NCI-H69 (cell line): ENCODE measurements at regions not wholly inside any gene's neighbourhood (a gene's known extent, or its start where the extent isn't known, plus 50 kb on each side); places are given as distances from the start of the nearest gene placed in this dataset.
"Not testable (repeated sequence)": the region's sequence is repeated elsewhere in the genome, so short reads cannot be mapped to it uniquely, and the experiment has no call there.

Source experiments
- DNase-seq: peaks from one replicate; lab custom pipeline; 2025; lab: John Stamatoyannopoulos, UW

DNA sequence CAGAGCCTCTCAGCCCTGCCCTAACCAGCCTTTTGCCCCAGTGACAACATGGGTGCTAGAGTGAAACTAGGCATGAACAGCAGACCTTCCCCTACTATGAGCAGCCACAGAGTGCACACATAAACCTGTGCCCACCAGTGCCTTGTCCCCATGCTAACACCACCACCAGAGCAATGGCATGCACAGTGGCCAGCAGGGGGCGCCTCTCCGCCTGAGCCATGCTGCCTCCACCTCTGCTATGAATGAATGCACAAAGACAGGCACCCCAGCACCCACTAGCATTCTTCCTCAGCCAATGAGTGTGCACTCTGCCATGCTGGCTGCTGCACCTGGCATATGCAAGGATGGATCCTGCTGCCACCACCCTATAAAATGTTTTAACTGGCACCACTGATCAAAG lies 286.9 kb upstream of the FGF16 start:
- DNase-seq = no peak

DNA sequence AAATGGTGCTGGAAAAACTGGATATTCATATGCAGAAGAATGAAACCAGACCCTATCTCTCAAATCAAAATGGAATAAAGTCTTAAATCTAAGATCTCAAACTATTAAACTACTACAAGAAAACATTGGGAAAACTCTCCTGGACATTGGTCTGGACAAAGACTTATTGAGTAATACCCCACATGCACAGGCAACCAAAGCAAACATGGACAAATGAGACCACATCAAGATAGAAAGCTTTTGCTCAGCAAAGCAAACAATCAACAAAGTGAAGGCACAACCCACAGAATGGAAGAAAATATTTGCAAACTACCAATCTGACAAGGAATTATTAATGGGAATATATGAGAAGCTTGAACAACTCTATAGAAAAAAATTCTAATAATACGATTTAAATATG lies 284.4 kb upstream of the FGF16 start:
- DNase-seq = no peak

DNA sequence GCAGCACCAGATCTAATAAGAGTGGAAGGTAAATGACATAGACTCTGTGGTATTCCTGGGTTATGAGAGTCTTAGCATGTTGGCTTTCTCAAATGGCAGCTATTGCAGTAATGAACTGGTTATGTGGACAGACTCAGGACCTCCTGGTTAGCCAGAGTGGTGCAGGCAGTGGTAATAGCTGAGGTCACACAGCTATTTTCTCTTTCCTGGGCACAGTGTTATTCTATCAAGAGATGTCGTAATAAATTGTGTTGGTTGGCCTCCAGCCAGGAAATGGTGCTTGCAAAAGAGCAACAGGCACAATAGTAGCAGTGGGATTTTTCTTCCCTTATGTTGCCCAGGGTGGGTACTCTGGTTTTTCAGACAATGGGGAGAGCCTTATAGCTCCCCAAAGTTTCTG lies 279.2 kb upstream of the FGF16 start:
- no peak for DNase-seq

DNA sequence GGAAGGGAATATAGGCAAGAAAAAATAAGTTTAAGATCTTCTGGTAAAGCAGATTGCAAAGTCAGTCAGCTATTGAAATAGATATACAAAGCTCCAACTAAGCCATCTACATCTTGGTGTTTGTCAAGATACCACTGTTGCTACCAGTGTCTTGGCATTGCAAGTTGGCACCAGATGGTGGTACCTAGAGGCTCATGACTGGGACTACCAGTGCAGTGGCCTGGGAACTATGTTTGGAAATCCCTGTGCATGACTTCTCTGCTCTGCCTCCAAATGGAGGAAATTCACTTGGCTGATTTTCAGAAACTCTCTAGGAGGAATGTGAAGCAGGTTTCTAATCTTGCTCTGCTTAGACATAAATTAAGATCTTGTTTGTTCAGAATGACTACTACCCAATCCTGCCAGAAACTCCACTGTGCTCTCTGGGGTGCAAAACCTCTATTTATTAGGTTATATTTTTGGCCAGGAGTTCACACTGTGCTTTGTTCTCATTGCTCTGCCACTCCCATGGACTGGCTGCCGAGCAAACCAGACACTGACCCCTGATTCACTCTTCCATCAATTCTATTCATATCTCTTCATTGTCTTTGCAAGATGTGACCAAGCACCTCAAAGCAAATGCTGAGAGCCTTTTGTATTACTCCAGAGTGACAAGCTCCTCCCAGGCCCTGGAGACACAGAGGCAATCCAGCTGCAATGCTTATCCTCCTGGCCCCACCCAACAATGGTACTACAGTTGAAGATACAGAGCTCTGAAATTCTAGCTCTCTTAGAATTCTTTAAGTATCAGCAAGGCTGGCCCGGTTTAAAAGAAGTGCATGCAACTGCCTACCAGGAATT lies 272.3 kb upstream of the FGF16 start:
- DNase-seq = no peak

DNA sequence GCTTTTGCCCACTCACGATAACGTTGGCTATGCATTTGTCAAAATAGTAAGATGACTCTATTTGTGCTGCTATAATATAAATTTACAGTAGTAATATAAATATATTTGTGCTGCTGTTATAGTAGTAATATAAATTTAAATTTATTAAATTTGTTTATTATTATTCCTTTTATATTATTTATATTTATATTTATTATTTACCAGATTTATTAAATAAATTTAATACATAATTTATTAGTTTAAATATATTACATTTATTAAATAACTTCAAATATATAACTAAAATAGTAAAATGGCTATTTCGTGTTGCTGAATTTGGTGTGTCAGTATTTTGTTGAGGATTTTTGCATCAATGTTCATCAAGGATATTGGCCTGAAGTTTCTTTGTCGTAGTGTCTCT lies 246.5 kb upstream of the FGF16 start:
- DNase-seq = no peak

DNA sequence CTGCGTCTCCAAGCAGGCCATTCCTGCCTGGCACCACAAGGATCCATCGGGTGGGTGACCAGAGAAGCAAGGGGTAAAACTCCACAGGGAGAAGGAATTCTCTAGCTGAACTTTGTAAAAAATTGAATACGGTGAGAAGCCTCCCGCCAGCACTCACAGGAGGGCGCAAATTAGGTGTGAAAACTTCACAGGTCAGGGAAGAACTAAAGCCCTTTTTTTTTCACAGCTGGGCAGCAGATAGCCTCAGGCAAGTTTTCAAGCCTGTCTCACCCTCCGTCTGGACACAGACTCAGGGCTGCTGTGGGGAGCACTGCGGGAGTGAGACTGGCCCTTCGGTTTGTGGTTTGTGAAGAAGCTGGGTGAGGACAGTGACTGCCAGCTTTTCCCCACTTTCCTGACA lies 224.1 kb upstream of the FGF16 start:
- DNase-seq = no peak

DNA sequence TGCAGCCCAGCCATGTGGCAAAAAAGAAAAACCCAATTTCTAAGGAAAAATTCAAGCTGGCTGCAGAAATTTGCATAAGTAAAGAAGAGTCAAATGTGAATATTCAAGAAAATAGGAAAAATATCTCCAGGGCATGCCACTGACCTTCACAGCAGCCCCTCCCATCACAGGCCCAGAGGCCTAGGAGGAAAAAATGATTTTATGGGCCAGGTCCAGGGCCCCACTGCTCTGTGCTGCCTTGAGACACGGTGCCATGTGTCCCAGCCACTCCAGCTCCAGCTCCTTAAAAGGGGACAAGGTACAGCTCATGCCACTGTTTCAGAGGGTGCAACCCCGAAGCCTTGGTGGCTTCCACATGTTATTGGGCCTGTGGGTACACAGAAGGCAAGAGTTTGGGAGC lies 182.7 kb upstream of the FGF16 start:
- no peak for DNase-seq

DNA sequence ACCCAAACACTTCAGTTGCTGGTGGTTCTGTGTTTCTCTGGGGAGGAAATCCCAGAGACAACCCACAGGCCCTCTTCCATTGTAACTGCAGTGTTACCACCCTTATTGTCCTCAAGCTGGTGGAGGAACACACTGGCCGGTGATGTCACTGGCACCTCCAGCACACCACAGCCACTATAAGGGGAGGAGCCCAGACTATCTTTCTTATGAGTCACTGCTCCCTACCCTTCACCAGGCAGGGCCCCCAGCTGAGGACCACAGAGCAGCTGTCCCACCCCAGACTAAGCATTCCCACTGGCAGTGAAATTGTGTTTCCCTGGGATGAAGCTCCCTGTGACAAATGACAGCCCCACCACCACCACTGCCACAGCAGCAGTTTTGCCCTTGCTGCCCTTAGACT lies 171.8 kb upstream of the FGF16 start:
- no peak for DNase-seq

DNA sequence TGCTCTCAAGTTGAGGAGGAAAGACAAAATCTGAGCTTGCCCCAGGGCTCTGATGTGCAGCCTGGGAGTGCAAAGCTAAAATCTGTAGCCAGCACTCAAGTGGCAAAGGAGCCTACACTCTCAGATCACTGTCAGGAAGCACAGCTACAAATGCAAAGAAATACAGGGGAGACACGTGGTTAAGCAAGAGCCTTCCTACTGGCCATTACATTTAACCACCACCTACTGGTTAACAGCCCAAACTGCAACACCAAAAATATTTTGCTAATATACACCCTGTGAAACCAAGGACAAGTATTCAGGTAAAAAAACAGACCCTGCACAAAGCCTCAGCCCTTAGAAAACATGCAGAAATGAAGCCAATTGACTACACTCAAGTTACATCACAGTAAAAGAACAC lies 170.4 kb upstream of the FGF16 start:
- peak; percentile 0 for DNase-seq

DNA sequence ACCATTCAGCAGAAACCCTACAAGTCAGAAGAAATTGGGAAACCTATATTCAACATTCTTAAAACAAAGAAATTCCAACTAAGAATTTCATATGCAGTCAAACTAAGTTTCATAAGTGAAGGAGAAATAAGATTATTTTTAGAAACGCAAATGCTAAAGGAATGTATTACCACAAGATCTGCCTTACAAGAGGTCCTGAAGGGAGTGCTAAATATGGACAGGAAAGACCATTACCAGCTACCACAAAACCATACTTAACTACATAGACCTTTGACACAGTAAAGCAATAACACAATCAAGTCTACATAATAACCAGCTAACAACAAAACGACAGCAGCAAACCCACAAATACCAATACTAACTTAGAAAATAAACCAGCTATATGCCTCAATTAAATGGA lies 169.3 kb upstream of the FGF16 start:
- DNase-seq = no peak

DNA sequence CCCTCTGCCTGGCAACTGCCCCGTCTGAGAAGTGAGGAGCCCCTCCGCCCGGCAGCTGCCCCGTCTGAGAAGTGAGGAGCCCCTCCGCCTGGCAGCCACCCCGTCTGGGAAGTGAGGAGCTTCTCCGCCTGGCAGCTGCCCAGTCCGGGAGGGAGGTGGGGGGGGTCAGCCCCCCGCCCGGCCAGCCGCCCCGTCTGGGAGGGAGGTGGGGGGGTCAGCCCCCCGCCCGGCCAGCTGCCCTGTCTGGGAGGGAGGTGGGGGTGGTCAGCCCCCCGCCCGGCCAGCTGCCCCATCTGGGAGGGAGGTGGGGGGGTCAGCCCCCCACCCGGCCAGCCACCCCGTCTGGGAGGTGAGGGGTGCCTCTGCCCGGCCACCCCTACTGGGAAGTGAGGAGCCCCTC lies 167.8 kb upstream of the FGF16 start:
- not testable (repeated sequence) for DNase-seq

DNA sequence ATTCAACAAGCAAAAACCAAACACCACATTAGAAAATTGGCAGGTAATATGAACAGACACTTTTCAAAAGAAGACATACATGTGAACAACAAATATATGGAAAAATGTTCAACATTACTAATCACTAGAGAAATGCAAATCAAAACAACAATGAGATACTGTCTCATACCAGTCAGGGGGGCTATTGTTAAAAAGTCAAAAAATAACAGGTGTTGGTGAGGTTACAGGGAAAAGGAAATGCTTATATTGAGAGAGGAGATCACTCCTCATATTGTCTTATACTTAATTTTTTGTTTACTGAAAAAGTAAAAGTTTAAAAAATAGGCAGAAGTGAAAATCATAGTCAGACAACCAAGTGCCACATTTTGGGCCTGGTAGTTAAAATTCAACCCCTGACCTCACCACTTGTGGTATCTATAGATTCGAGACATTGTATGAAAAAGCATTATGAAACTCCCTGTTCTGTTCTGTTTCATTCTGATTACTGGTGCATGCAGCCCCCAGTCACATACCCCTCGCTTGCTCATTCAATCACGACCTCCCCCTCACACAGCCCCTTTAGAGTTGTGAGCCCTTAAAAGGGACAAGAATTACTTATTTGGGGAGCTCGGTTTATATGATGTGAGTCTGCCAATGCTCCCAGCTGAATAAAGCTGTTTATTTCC lies 153.7 kb upstream of the FGF16 start:
- no peak for DNase-seq

DNA sequence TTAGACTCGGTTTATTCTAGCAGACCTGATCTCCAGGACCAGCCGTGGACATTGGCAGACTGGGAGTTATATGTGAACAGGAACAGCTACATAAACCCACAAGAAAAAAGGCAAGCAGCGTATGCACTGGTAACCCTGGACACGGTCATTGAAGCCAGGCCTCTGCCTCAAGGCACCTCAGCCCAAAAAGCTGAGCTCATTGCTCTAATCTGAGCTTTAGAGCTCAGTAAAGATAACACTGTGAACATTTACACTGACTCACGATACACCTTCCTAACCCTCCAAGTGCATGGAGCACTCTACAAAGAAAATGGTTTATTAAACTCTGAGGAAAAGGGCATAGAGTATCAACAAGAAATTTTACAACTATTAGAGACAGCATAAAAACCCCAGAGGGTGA lies 148.9 kb upstream of the FGF16 start:
- no peak for DNase-seq

DNA sequence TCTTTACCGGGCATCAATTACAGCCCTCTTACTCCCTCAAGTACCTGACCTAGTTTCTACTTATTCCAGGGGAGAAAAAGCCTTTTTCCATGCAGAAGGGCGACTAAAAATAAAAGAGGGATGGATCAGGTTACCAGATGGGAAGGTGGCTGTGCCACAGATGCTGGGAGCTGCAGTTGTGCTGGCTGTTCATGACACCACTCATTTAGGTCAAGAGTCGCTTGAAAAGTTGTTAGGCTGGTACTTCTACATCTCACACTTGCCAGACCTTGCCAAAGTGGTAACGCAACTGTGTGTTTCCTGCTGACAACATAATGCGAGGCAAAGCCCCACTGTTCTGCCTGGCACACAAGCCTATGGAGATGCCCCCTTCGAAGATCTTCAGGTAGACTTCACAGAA lies 148.4 kb upstream of the FGF16 start:
- no peak for DNase-seq

DNA sequence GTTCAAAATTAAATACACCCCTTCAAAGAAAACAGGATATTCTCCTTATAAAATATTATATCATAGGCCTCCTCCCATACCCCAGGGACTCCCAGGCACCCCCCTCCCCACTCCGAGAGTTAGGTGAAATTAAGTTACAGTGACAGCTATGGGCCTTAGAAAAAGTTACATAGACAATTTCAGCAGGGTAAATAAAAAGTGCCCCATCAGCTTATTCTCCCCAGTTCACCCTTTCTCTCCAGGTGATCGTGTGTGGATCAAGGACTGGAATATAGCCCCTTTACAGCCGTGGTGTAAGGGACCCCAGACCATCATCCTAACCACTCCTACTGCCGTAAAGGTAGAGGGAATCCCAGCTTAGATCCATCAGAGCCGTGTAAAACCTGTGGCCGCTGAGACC lies 147.6 kb upstream of the FGF16 start:
- DNase-seq = no peak

DNA sequence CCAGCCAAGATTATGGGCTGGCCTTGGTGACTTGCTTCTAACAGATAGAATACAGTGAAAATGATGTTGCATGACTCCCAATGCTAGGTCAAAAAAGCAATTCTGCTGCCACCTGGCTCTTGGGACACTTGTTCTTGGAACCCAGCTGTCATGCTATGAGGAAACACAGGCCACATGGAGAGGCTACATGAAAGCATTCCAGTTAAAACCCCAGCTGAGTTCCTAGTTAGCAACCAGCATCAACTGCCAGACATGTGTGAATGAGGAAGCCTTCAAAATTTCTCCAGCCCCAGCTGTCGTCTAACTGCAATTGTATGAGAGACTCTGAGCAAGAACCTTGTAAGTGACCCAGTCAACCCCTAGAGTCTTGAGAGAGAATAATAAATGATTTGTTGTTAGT lies 105.2 kb upstream of the FGF16 start:
- no peak for DNase-seq

DNA sequence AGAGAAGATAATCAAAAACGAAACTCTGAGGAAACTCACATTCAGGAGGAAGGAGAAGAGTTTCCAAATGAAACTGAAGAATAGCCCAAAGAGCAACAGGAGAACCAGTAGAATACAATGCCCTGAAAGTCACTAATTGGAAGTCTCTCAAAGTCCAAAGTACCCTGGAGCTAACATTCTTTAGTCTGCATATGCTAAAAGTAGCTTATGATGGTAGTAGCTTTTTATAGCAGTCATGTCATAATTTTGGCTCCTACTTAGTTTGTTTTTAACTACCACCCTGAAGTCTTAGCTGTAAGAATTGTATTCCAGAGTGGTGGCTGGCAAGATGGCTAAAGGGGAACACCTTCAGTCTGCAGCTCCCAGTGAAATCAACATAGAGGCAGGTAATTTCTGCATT lies 100.3 kb upstream of the FGF16 start:
- no peak for DNase-seq

DNA sequence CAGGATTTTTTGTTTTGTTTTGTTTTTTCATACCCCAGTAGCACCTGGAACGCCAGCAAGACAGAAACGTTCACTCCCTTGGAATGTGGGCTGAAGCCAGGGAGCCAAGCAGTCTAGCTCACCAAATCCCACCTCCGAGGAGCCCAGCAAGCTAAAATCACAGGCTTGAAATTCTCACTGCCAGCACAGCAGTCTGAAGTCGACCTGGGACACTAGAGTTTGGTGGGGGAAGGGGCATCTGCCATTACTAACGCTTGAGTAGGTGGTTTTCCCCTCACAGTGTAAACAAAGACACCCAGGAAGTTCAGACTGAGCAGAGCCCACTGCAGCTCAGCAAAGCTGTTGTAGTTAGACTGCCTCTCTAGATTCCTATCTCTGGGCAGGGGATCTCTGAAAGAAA lies 99.6 kb upstream of the FGF16 start:
- DNase-seq = no peak

DNA sequence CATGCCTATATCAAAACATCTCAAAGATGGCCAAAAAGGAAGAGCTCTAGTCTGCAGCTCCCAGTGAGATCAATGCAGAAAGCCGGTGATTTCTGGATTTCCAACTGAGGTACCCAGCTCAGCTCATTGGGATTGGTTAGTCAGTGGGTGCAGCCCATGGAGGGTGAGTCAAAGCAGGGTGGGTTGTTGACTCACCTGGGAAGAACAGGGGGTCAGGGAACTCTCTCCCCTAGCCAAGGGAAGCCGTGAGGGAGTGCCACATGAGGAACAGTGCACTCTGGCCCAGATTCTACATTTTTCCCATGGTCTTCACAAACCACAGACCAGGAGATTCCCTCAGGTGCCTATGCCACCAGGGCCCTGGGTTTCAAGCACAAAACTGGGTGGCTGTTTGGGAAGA lies 57.3 kb upstream of the FGF16 start:
- DNase-seq = no peak

DNA sequence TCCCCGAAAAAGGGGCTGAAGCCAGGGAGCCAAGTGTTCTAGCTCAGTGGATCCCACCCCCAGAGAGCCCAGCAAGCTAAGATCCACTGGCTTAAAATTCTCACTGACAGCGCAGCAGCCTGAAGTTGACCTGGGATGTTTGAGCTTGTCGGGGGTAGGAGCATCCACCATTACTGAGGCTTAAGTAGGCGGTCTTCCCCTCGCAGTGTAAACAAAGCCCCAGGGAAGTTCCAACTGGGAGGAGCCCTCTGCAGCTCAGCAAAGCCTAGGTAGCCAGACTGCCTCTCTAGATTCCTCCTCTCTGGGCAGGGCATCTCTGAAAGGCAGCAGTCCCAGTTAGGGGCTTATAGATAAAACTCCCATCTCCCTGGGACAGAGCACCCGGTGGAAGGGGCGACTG lies 56.8 kb upstream of the FGF16 start:
- DNase-seq = not testable (repeated sequence)

DNA sequence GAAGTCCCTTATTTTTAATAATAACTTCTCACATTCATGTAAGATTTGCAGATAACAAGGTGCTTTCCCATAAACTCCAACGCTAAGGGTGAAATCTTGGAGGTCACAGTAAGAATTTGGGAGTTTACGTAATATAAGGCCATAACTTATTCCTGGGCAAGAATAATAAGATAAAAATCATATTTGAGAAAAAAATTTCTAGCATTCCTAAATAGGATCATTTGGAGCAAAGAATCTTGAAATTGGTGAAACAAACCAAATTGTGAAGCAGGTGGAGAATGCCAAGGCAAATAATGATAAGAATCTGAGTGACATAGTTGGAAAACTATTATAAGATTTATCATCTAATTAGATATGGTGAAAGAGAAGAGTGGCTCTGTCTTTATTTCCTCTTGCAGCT lies 50.4 kb upstream of the FGF16 start:
- DNase-seq = no peak
